ENCODE measurements at regions not wholly inside any gene's neighbourhood (a gene's known extent, or its start where the extent isn't known, plus 50 kb on each side); places are given as distances from the start of the nearest gene placed in this dataset.

GRCh38 chr10:36366843-36367242 is 724.7 kb upstream of the FZD8 start:
- H3K4me3 ChIP-seq (ENCODE audit: low read length in 2 of 2), result no peak overlapping the region
- no peaks in the 10 kb centered on the region for H3K36me3 ChIP-seq (ENCODE audit: control insufficient read depth in 2 of 2, insufficient read depth in 2 of 2, low read length in 2 of 2)

DNA sequence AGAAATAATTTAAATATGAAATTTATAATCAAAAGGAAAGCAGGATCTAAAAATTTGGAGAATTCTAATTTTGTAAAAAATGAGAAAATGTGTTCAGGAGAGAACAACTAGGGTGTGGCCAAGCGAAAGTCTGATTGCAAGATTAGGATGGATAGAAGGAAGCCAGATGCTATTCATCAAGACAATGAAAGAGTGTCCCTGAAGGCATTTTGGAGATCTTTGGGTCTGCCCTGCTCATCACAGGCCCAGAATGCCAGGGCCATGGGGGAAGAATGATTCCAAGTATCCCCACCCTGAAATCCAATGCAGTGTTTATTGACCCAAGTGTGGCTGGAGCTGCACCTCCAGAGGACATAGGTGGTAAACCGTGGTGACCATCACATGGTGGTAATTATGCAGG is 724.0 kb upstream of the FZD8 start:
- H3K27me3 ChIP-seq (ENCODE audit: control insufficient read depth in 2 of 2, insufficient read depth in 2 of 2, low read length in 2 of 2), result no peaks in the 10 kb centered on the region
- no peak overlapping the region for H3K9ac ChIP-seq (ENCODE audit: low read depth in 1 of 2, low read length in 2 of 2)
- no peaks in the 10 kb centered on the region for H3K36me3 ChIP-seq (ENCODE audit: control insufficient read depth in 2 of 2, insufficient read depth in 2 of 2, low read length in 2 of 2)
- no peaks in the 10 kb centered on the region for H3K4me1 ChIP-seq (ENCODE audit: control insufficient read depth in 2 of 2, insufficient read depth in 2 of 2, low read length in 2 of 2)
- H3K9me3 ChIP-seq (ENCODE audit: control insufficient read depth in 2 of 2, low read length in 2 of 2), result no peaks in the 10 kb centered on the region
- no peak overlapping the region for H3K27ac ChIP-seq (ENCODE audit: low read depth in 2 of 2, low read length in 2 of 2)
- H3K4me3 ChIP-seq (ENCODE audit: low read length in 2 of 2), result no peak overlapping the region

More at GRCh38 chr10:36366843-36367242, 724.7 kb upstream of the FZD8 start:
- Histone ChIP-seq H3K4me1 (ENCODE audit: control insufficient read depth in 2 of 2, insufficient read depth in 2 of 2, low read length in 2 of 2) (no peaks in the 10 kb centered on the region), H3K9me3 (ENCODE audit: control insufficient read depth in 2 of 2, low read length in 2 of 2) (no peaks in the 10 kb centered on the region), H3K27me3 (ENCODE audit: control insufficient read depth in 2 of 2, insufficient read depth in 2 of 2, low read length in 2 of 2) (no peaks in the 10 kb centered on the region), H3K9ac (ENCODE audit: low read depth in 1 of 2, low read length in 2 of 2) (no peak overlapping the region), H3K27ac (ENCODE audit: low read depth in 2 of 2, low read length in 2 of 2) (no peak overlapping the region)

DNA sequence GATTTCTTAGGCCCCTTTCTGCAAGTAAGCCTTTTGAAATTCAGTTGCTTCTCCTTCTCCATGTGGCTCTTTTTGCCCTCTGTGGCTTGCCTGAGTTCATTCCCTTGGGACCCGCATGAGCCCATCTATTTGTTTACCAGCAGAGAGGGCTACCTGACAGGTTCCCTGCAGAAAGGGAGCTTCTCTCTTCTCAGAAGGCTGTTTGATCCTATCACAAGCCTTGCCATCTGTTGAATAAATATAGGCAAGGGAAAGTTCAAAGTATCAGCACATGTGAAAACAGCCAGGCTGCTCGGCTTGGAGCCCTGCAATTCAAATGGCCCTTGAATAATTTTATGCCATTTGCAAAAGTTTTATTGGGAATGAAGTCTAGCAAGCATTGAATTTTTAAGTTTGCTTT is 720.2 kb upstream of the FZD8 start:
- Histone ChIP-seq H3K9ac (ENCODE audit: low read depth in 1 of 2, low read length in 2 of 2) (no peak overlapping the region), H3K9me3 (ENCODE audit: control insufficient read depth in 2 of 2, low read length in 2 of 2) (no peaks in the 10 kb centered on the region), H3K27me3 (ENCODE audit: control insufficient read depth in 2 of 2, insufficient read depth in 2 of 2, low read length in 2 of 2) (no peaks in the 10 kb centered on the region), H3K27ac (ENCODE audit: low read depth in 2 of 2, low read length in 2 of 2) (no peak overlapping the region), H3K36me3 (ENCODE audit: control insufficient read depth in 2 of 2, insufficient read depth in 2 of 2, low read length in 2 of 2) (no peaks in the 10 kb centered on the region), H3K4me3 (ENCODE audit: low read length in 2 of 2) (no peak overlapping the region), H3K4me1 (ENCODE audit: control insufficient read depth in 2 of 2, insufficient read depth in 2 of 2, low read length in 2 of 2) (no peaks in the 10 kb centered on the region)

- no peaks in the 10 kb centered on the region for H3K36me3 ChIP-seq (ENCODE audit: control insufficient read depth in 2 of 2, insufficient read depth in 2 of 2, low read length in 2 of 2)
- H3K4me3 ChIP-seq (ENCODE audit: low read length in 2 of 2), result no peak overlapping the region
- H3K27ac ChIP-seq (ENCODE audit: low read depth in 2 of 2, low read length in 2 of 2), result no peak overlapping the region
- H3K4me1 ChIP-seq (ENCODE audit: control insufficient read depth in 2 of 2, insufficient read depth in 2 of 2, low read length in 2 of 2), result no peaks in the 10 kb centered on the region
- no peak overlapping the region for H3K9ac ChIP-seq (ENCODE audit: low read depth in 1 of 2, low read length in 2 of 2)
- no peaks in the 10 kb centered on the region for H3K27me3 ChIP-seq (ENCODE audit: control insufficient read depth in 2 of 2, insufficient read depth in 2 of 2, low read length in 2 of 2)
- no peaks in the 10 kb centered on the region for H3K9me3 ChIP-seq (ENCODE audit: control insufficient read depth in 2 of 2, low read length in 2 of 2)
Observed at GRCh38 chr10:36358736-36359135, 716.6 kb upstream of the FZD8 start.

GRCh38 chr10:36354633-36355032 is 712.5 kb upstream of the FZD8 start:
- no peak overlapping the region for H3K9ac ChIP-seq (ENCODE audit: low read depth in 1 of 2, low read length in 2 of 2)
- no peaks in the 10 kb centered on the region for H3K27me3 ChIP-seq (ENCODE audit: control insufficient read depth in 2 of 2, insufficient read depth in 2 of 2, low read length in 2 of 2)
- no peak overlapping the region for H3K27ac ChIP-seq (ENCODE audit: low read depth in 2 of 2, low read length in 2 of 2)
- no peaks in the 10 kb centered on the region for H3K9me3 ChIP-seq (ENCODE audit: control insufficient read depth in 2 of 2, low read length in 2 of 2)
- no peaks in the 10 kb centered on the region for H3K36me3 ChIP-seq (ENCODE audit: control insufficient read depth in 2 of 2, insufficient read depth in 2 of 2, low read length in 2 of 2)
- H3K4me3 ChIP-seq (ENCODE audit: low read length in 2 of 2), result no peak overlapping the region
- no peaks in the 10 kb centered on the region for H3K4me1 ChIP-seq (ENCODE audit: control insufficient read depth in 2 of 2, insufficient read depth in 2 of 2, low read length in 2 of 2)

DNA sequence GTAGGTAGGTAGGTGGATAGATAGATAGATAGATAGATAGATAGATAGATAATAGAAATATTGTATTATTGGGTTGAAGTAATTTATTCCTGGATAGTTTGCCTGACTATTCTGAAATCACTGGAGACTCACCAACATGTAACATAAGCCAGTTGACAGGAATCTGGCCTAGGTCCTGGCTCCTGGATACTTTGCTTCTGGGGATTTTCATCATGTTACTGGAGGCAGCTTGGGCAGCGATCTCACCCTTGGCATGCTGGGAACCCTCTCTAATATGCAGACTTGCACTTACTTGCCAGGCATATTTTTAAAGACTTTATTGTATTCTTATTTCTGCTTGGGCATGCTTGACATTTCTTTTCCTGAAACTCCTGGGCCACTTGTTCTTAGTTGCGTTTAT is 709.1 kb upstream of the FZD8 start:
- Histone ChIP-seq H3K27ac (ENCODE audit: low read depth in 2 of 2, low read length in 2 of 2) (no peak overlapping the region), H3K36me3 (ENCODE audit: control insufficient read depth in 2 of 2, insufficient read depth in 2 of 2, low read length in 2 of 2) (no peaks in the 10 kb centered on the region), H3K9ac (ENCODE audit: low read depth in 1 of 2, low read length in 2 of 2) (no peak overlapping the region), H3K9me3 (ENCODE audit: control insufficient read depth in 2 of 2, low read length in 2 of 2) (no peaks in the 10 kb centered on the region), H3K27me3 (ENCODE audit: control insufficient read depth in 2 of 2, insufficient read depth in 2 of 2, low read length in 2 of 2) (no peaks in the 10 kb centered on the region), H3K4me1 (ENCODE audit: control insufficient read depth in 2 of 2, insufficient read depth in 2 of 2, low read length in 2 of 2) (no peaks in the 10 kb centered on the region), H3K4me3 (ENCODE audit: low read length in 2 of 2) (no peak overlapping the region)

DNA sequence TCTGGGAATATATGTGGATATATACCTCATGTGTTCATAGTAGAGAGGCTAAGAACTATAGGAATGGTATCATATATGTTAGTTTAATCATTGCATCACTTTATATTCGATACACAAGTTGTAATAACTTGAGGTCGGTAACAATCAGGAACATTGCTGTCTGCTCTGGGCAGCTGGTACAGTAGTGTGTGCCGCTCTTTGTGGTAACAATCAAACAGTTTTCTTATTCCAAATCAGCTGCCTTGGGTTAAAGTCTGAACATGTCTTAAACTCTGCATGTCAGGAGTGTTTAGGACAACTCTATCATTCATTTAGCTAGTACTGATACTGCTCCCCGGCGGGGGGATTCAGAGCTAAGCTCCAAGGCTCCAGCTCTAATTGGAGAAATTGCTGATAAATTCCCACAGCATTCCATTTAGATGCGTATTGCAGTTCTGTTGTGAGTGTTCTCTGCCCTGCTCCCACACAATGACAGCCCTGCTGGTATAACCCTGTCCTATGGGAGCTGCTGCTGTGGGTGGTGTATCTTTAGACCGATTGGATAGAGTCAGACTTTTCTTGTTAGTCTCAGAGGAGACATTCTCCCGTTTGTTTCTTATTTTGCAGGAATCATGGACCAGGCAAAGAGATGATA is 707.5 kb upstream of the FZD8 start:
- H3K27ac ChIP-seq (ENCODE audit: low read depth in 2 of 2, low read length in 2 of 2), result no peak overlapping the region
- H3K9ac ChIP-seq (ENCODE audit: low read depth in 1 of 2, low read length in 2 of 2), result no peak overlapping the region
- H3K36me3 ChIP-seq (ENCODE audit: control insufficient read depth in 2 of 2, insufficient read depth in 2 of 2, low read length in 2 of 2), result no peaks in the 10 kb centered on the region
- H3K27me3 ChIP-seq (ENCODE audit: control insufficient read depth in 2 of 2, insufficient read depth in 2 of 2, low read length in 2 of 2), result no peaks in the 10 kb centered on the region
- H3K9me3 ChIP-seq (ENCODE audit: control insufficient read depth in 2 of 2, low read length in 2 of 2), result no peaks in the 10 kb centered on the region
- no peak overlapping the region for H3K4me3 ChIP-seq (ENCODE audit: low read length in 2 of 2)
- no peaks in the 10 kb centered on the region for H3K4me1 ChIP-seq (ENCODE audit: control insufficient read depth in 2 of 2, insufficient read depth in 2 of 2, low read length in 2 of 2)

- H3K27me3 ChIP-seq (ENCODE audit: control insufficient read depth in 2 of 2, insufficient read depth in 2 of 2, low read length in 2 of 2), result no peaks in the 10 kb centered on the region
- H3K4me1 ChIP-seq (ENCODE audit: control insufficient read depth in 2 of 2, insufficient read depth in 2 of 2, low read length in 2 of 2), result no peaks in the 10 kb centered on the region
- H3K27ac ChIP-seq (ENCODE audit: low read depth in 2 of 2, low read length in 2 of 2), result no peak overlapping the region
- H3K9ac ChIP-seq (ENCODE audit: low read depth in 1 of 2, low read length in 2 of 2), result no peak overlapping the region
- H3K9me3 ChIP-seq (ENCODE audit: control insufficient read depth in 2 of 2, low read length in 2 of 2), result no peaks in the 10 kb centered on the region
- no peaks in the 10 kb centered on the region for H3K36me3 ChIP-seq (ENCODE audit: control insufficient read depth in 2 of 2, insufficient read depth in 2 of 2, low read length in 2 of 2)
- H3K4me3 ChIP-seq (ENCODE audit: low read length in 2 of 2), result no peak overlapping the region
Observed at GRCh38 chr10:36345807-36346206, 703.7 kb upstream of the FZD8 start.

DNA sequence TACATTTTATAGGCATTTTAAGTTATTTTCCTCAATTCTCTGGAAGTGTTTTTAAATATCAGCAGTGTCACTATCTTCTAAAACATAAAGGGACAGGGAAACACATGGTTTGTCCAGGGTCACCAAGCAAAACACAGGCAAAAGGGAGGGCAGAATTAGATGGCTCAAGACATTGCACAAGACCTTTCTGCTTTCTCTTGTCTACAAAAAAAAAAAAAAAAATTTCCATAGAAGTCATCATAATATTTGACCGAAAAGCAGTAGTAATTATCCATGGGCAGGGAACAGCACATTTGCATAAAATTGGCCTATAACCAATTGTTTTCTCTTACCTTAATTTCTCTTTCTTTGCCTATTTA is 703.1 kb upstream of the FZD8 start:
- no peaks in the 10 kb centered on the region for H3K4me1 ChIP-seq (ENCODE audit: control insufficient read depth in 2 of 2, insufficient read depth in 2 of 2, low read length in 2 of 2)

DNA sequence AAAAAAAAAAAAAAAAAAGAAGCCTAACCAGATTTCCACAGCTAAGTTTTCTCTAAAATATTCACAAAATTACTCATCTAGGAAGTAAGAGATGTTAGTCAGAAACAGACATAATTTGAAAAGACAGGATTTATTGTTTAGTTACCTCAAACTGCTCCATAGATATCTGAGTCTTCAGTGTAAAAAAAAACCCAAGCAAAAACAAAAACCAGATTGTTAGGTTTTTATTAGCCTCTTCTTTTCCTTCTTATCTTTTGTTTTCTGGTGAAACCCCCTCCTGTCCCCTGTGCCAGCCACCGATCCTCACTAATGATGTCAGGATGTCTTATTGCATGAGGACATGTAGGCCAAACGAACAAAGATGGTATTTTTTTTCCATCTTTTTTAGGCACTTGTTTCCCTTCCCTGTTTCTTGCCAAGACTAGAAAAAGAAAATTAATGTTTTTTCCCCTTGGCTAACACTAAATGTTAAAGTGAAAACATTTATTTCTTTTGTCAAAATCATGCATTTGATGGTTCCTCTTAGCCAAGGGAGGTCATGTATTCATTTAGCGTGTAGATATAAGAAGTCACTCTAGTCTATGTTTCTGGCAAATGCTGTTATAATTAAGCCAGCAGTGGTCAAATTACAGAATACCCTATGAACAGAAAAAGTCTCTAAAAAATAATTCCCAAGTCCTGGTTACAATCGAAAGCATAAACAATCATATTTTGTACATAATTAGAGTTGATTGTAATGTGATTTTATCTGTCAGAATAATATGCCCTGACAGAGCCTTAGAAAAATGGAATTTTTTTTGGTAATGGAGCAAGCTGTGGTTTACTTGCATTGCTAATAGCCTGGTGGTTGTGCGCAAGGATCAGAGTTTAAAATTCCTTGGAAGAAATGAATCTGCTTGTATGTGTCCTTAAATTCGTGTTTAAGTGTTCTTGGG is 702.4 kb upstream of the FZD8 start:
- no peaks in the 10 kb centered on the region for H3K4me1 ChIP-seq (ENCODE audit: control insufficient read depth in 2 of 2, insufficient read depth in 2 of 2, low read length in 2 of 2)
- H3K27ac ChIP-seq (ENCODE audit: low read depth in 2 of 2, low read length in 2 of 2), result no peak overlapping the region
- no peaks in the 10 kb centered on the region for H3K27me3 ChIP-seq (ENCODE audit: control insufficient read depth in 2 of 2, insufficient read depth in 2 of 2, low read length in 2 of 2)
- H3K9ac ChIP-seq (ENCODE audit: low read depth in 1 of 2, low read length in 2 of 2), result no peak overlapping the region
- no peak overlapping the region for H3K4me3 ChIP-seq (ENCODE audit: low read length in 2 of 2)
- no peaks in the 10 kb centered on the region for H3K36me3 ChIP-seq (ENCODE audit: control insufficient read depth in 2 of 2, insufficient read depth in 2 of 2, low read length in 2 of 2)
- no peaks in the 10 kb centered on the region for H3K9me3 ChIP-seq (ENCODE audit: control insufficient read depth in 2 of 2, low read length in 2 of 2)

More for the DNA sequence above, 703.1 kb upstream of the FZD8 start:
- Histone ChIP-seq H3K27ac (ENCODE audit: low read depth in 2 of 2, low read length in 2 of 2) (no peak overlapping the region), H3K4me3 (ENCODE audit: low read length in 2 of 2) (no peak overlapping the region), H3K36me3 (ENCODE audit: control insufficient read depth in 2 of 2, insufficient read depth in 2 of 2, low read length in 2 of 2) (no peaks in the 10 kb centered on the region), H3K9ac (ENCODE audit: low read depth in 1 of 2, low read length in 2 of 2) (no peak overlapping the region), H3K27me3 (ENCODE audit: control insufficient read depth in 2 of 2, insufficient read depth in 2 of 2, low read length in 2 of 2) (no peaks in the 10 kb centered on the region), H3K9me3 (ENCODE audit: control insufficient read depth in 2 of 2, low read length in 2 of 2) (no peaks in the 10 kb centered on the region)
